ENCODE measurements at regions not wholly inside any gene's neighbourhood (a gene's known extent, or its start where the extent isn't known, plus 50 kb on each side); places are given as distances from the start of the nearest gene placed in this dataset.
"Not testable (repeated sequence)": the region's sequence is repeated elsewhere in the genome, so short reads cannot be mapped to it uniquely, and the experiment has no call there.

GRCh38 chr7:80082213-80082612 lies 52.4 kb upstream of the GNAI1 start:
- no peak for DNase-seq

GRCh38 chr7:80078886-80079285 lies 55.7 kb upstream of the GNAI1 start:
- DNase-seq = no peak

- DNase-seq = no peak
Measured at GRCh38 chr7:80078159-80078731, 56.4 kb upstream of the GNAI1 start.

- no peak for DNase-seq
Measured at GRCh38 chr7:80070391-80070790, 64.2 kb upstream of the GNAI1 start.

GRCh38 chr7:80066639-80067038 lies 68.0 kb upstream of the GNAI1 start:
- DNase-seq = no peak

- DNase-seq = no peak
Measured at GRCh38 chr7:80063834-80064233, 70.8 kb upstream of the GNAI1 start.

GRCh38 chr7:80060218-80060806 lies 74.3 kb upstream of the GNAI1 start:
- DNase-seq = peak; percentile 12

GRCh38 chr7:80057488-80057887 lies 77.1 kb upstream of the GNAI1 start:
- no peak for DNase-seq

- no peak for DNase-seq
Measured at GRCh38 chr7:80054356-80054755, 80.3 kb upstream of the GNAI1 start.

GRCh38 chr7:80053124-80053523 lies 81.5 kb upstream of the GNAI1 start:
- DNase-seq = peak; percentile 84

GRCh38 chr7:80047856-80048459 lies 86.7 kb upstream of the GNAI1 start:
- DNase-seq = no peak

- DNase-seq = no peak
Measured at GRCh38 chr7:80047032-80047431, 87.6 kb upstream of the GNAI1 start.

- DNase-seq = no peak
Measured at GRCh38 chr7:80044796-80045195, 89.8 kb upstream of the GNAI1 start.

GRCh38 chr7:80040752-80041151 lies 93.9 kb upstream of the GNAI1 start:
- no peak for DNase-seq

GRCh38 chr7:80040335-80040734 lies 94.3 kb upstream of the GNAI1 start:
- no peak for DNase-seq

GRCh38 chr7:80039251-80039884 lies 95.3 kb upstream of the GNAI1 start:
- DNase-seq = no peak

GRCh38 chr7:80037689-80038088 lies 96.9 kb upstream of the GNAI1 start:
- DNase-seq = no peak

GRCh38 chr7:80036107-80036506 lies 98.5 kb upstream of the GNAI1 start:
- DNase-seq = no peak

- DNase-seq = no peak
Measured at GRCh38 chr7:80028717-80029116, 105.9 kb upstream of the GNAI1 start.

GRCh38 chr7:80027611-80028173 lies 106.9 kb upstream of the GNAI1 start:
- DNase-seq = no peak

GRCh38 chr7:80026766-80027165 lies 107.9 kb upstream of the GNAI1 start:
- DNase-seq = no peak

GRCh38 chr7:80020277-80020676 lies 114.4 kb upstream of the GNAI1 start:
- not testable (repeated sequence) for DNase-seq

GRCh38 chr7:80019809-80020207 lies 114.8 kb upstream of the GNAI1 start:
- DNase-seq = not testable (repeated sequence)
